Loucy (cell line): ENCODE measurements at regions not wholly inside any gene's neighbourhood (a gene's known extent, or its start where the extent isn't known, plus 50 kb on each side); places are given as distances from the start of the nearest gene placed in this dataset.

Experiments
- H2AFZ ChIP-seq: fragments of 200-600 bp; sonication (generic); 2 replicates; pipeline ENCODE4 v1.6.0; 2016; ENCODE audit warnings: antibody characterized with exemption, mild to moderate bottlenecking, low read length, moderate library complexity
- H3F3A ChIP-seq: fragments of 200-600 bp; 2 replicates; pipeline ENCODE4 v1.6.0; 2016; ENCODE audit warnings: antibody characterized with exemption, low read depth, mild to moderate bottlenecking
- H3K27me3 ChIP-seq: fragments of 200-600 bp; sonication (generic); 2 replicates; pipeline ENCODE4 v1.6.1; 2014; ENCODE audit warnings: low read length, mild to moderate bottlenecking; ENCODE audit not compliant: insufficient read depth, poor library complexity, severe bottlenecking
- H3K36me3 ChIP-seq: fragments of 200-600 bp; sonication (generic); 2 replicates; pipeline ENCODE4 v1.6.1; 2016; ENCODE audit warnings: low read length; ENCODE audit not compliant: insufficient read depth
- H3K4me1 ChIP-seq: fragments of 200-600 bp; sonication (generic); 2 replicates; pipeline ENCODE4 v1.5.1; 2014; ENCODE audit warnings: low read length, mild to moderate bottlenecking; ENCODE audit not compliant: insufficient read depth, poor library complexity, severe bottlenecking
- H3K4me2 ChIP-seq: fragments of 200-600 bp; sonication (generic); 2 replicates; pipeline ENCODE4 v1.6.0; 2014; ENCODE audit warnings: antibody characterized with exemption, low read length, low read depth, mild to moderate bottlenecking; ENCODE audit not compliant: poor library complexity, severe bottlenecking
- H3K4me3 ChIP-seq: fragments of 200-600 bp; sonication (generic); 2 replicates; pipeline ENCODE4 v1.5.1; 2014; ENCODE audit warnings: low read length, mild to moderate bottlenecking, mixed read lengths; ENCODE audit not compliant: poor library complexity, severe bottlenecking
- H3K79me2 ChIP-seq: fragments of 200-600 bp; sonication (generic); 2 replicates; pipeline ENCODE4 v1.6.1; 2014; ENCODE audit warnings: low read length; ENCODE audit not compliant: insufficient read depth
- H3K9ac ChIP-seq: fragments of 200-600 bp; sonication (generic); 2 replicates; pipeline ENCODE4 v1.6.0; 2014; ENCODE audit warnings: mild to moderate bottlenecking, low read depth, low read length, moderate library complexity; ENCODE audit not compliant: poor library complexity, severe bottlenecking
- H3K9me2 ChIP-seq: fragments of 200-600 bp; sonication (generic); replicated peaks from 2 replicates; pipeline ENCODE4 v1.6.1; 2016; ENCODE audit warnings: low read depth, low read length, mixed read lengths
- H3K9me3 ChIP-seq: fragments of 200-600 bp; sonication (generic); 2 replicates; pipeline ENCODE4 v1.6.1; 2014; ENCODE audit warnings: mild to moderate bottlenecking, antibody characterized with exemption, low read length, low read depth; ENCODE audit not compliant: insufficient read depth
- H4K20me1 ChIP-seq: fragments of 200-600 bp; sonication (generic); 2 replicates; pipeline ENCODE4 v1.6.0; 2014; ENCODE audit warnings: antibody characterized with exemption, low read length, mild to moderate bottlenecking; ENCODE audit not compliant: insufficient read depth, poor library complexity, severe bottlenecking
- CTCF ChIP-seq: fragments of 200-600 bp; sonication (generic); conservative IDR thresholded peaks from 2 replicates; pipeline ENCODE4 v1.5.1; 2014; ENCODE audit warnings: mild to moderate bottlenecking, antibody characterized with exemption, low read length
- EZH2phosphoT487 ChIP-seq: fragments of 200-600 bp; IDR thresholded peaks from 2 replicates; pipeline ENCODE4 v1.6.1; 2018; ENCODE audit warnings: antibody characterized with exemption, mild to moderate bottlenecking, moderate library complexity, borderline replicate concordance

- Histone ChIP-seq H3K9me3 (no peaks in the 10 kb centered on the region), H3K4me2 (no peak overlapping the region), H3K4me3 (no peak overlapping the region), H3K27me3 (no peaks in the 10 kb centered on the region), H3K9ac (no peak overlapping the region), H3K4me1 (no peaks in the 10 kb centered on the region), H3K36me3 (no peaks in the 10 kb centered on the region), H3F3A (no peaks in the 10 kb centered on the region), H3K79me2 (no peaks in the 10 kb centered on the region), H2AFZ (no peak overlapping the region), H3K9me2 (no peaks in the 10 kb centered on the region), H4K20me1 (no peaks in the 10 kb centered on the region)
- TF ChIP-seq CTCF (no peak), EZH2phosphoT487 (no peak)
Observed at GRCh38 chrX:96445531-96446065, 239.0 kb upstream of the DIAPH2 start.

- no peaks in the 10 kb centered on the region for H3K27me3 ChIP-seq
- no peak overlapping the region for H3K4me3 ChIP-seq
- no peaks in the 10 kb centered on the region for H3K9me2 ChIP-seq
- no peak overlapping the region for H2AFZ ChIP-seq
- no peaks in the 10 kb centered on the region for H3F3A ChIP-seq
- H3K4me2 ChIP-seq = no peak overlapping the region
- H3K9ac ChIP-seq = no peak overlapping the region
- TF ChIP-seq EZH2phosphoT487 (no peak), CTCF (no peak)
- no peaks in the 10 kb centered on the region for H3K9me3 ChIP-seq
- no peaks in the 10 kb centered on the region for H3K79me2 ChIP-seq
- no peaks in the 10 kb centered on the region for H3K4me1 ChIP-seq
- no peaks in the 10 kb centered on the region for H3K36me3 ChIP-seq
- H4K20me1 ChIP-seq = no peaks in the 10 kb centered on the region
Observed at GRCh38 chrX:96446524-96446923, 238.1 kb upstream of the DIAPH2 start.

GRCh38 chrX:96447161-96447560 is 237.5 kb upstream of the DIAPH2 start:
- Histone ChIP-seq H3K9me2 (no peaks in the 10 kb centered on the region), H2AFZ (no peak overlapping the region), H3K79me2 (no peaks in the 10 kb centered on the region), H3K9ac (no peak overlapping the region), H3K4me1 (no peaks in the 10 kb centered on the region), H3K27me3 (no peaks in the 10 kb centered on the region), H3K4me3 (no peak overlapping the region), H3K36me3 (no peaks in the 10 kb centered on the region), H4K20me1 (no peaks in the 10 kb centered on the region), H3F3A (no peaks in the 10 kb centered on the region), H3K4me2 (no peak overlapping the region), H3K9me3 (no peaks in the 10 kb centered on the region)
- TF ChIP-seq EZH2phosphoT487 (no peak), CTCF (no peak)
